ENCODE measurements at regions not wholly inside any gene's neighbourhood (a gene's known extent, or its start where the extent isn't known, plus 50 kb on each side); places are given as distances from the start of the nearest gene placed in this dataset.

DNA sequence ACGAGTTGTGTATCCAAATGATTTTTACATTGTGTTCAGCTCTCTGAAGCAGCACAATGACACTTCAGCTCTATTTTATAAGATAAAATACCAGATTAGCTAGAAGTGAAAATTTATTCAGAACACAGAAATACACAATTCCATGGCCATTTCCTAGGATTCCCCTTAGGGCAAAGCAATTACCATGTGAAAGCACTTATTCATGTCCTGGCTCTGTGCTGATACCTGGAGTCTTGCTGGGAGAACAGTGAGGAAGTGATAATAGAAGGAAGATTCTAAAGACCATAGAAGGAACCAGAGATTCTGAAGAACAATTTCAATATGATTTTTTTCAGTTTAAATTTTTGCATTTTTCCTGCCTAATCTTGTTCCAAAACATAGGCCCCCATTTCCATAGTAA lies 657.4 kb upstream of the ZWINT start:
- POLR2A ChIA-PET, result no interaction called here
- DNase-seq (ENCODE audit: low read depth, low spot score), result no peak
- CTCF ChIA-PET, result no interaction called here
- TF ChIP-seq ZNF622 (IDR thresholded peaks at IDR 0.05) (no peak), HCFC1 (IDR thresholded peaks at IDR 0.05; ENCODE audit: low read length) (no peak), CBX3 (IDR thresholded peaks at IDR 0.05; ENCODE audit: borderline replicate concordance, low read depth) (no peak), SP1 (IDR thresholded peaks at IDR 0.05; ENCODE audit: low read depth, low read length) (no peak), ATF7 (IDR thresholded peaks at IDR 0.05; ENCODE audit: low read depth) (no peak), NFXL1 (IDR thresholded peaks at IDR 0.05; ENCODE audit: borderline replicate concordance) (no peak), EED (IDR thresholded peaks at IDR 0.05; ENCODE audit: low read depth) (no peak), MEF2A (IDR thresholded peaks at IDR 0.05; ENCODE audit: insufficient read depth, low read depth, low read length) (no peak), NR2F1 (conservative IDR thresholded peaks at IDR 0.05) (no peak), FOS (IDR thresholded peaks at IDR 0.05; ENCODE audit: borderline replicate concordance, extremely low read depth, insufficient read length) (no peak)
- TF ChIP-seq, protein P1, sequence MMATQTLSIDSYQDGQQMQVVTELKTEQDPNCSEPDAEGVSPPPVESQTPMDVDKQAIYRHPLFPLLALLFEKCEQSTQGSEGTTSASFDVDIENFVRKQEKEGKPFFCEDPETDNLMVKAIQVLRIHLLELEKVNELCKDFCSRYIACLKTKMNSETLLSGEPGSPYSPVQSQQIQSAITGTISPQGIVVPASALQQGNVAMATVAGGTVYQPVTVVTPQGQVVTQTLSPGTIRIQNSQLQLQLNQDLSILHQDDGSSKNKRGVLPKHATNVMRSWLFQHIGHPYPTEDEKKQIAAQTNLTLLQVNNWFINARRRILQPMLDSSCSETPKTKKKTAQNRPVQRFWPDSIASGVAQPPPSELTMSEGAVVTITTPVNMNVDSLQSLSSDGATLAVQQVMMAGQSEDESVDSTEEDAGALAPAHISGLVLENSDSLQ (IDR thresholded peaks at IDR 0.05), result no peak
- TF ChIP-seq, protein P2, sequence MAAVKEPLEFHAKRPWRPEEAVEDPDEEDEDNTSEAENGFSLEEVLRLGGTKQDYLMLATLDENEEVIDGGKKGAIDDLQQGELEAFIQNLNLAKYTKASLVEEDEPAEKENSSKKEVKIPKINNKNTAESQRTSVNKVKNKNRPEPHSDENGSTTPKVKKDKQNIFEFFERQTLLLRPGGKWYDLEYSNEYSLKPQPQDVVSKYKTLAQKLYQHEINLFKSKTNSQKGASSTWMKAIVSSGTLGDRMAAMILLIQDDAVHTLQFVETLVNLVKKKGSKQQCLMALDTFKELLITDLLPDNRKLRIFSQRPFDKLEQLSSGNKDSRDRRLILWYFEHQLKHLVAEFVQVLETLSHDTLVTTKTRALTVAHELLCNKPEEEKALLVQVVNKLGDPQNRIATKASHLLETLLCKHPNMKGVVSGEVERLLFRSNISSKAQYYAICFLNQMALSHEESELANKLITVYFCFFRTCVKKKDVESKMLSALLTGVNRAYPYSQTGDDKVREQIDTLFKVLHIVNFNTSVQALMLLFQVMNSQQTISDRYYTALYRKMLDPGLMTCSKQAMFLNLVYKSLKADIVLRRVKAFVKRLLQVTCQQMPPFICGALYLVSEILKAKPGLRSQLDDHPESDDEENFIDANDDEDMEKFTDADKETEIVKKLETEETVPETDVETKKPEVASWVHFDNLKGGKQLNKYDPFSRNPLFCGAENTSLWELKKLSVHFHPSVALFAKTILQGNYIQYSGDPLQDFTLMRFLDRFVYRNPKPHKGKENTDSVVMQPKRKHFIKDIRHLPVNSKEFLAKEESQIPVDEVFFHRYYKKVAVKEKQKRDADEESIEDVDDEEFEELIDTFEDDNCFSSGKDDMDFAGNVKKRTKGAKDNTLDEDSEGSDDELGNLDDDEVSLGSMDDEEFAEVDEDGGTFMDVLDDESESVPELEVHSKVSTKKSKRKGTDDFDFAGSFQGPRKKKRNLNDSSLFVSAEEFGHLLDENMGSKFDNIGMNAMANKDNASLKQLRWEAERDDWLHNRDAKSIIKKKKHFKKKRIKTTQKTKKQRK (IDR thresholded peaks at IDR 0.05; ENCODE audit: low read depth, low read length), result no peak
- H2AFZ ChIP-seq (ENCODE audit: control insufficient read depth, low read depth, low read length), result no peak overlapping the region
- H3K4me3 ChIP-seq, result no peak overlapping the region
- H3K36me3 ChIP-seq (ENCODE audit: control insufficient read depth in 2 of 2, insufficient read depth in 2 of 2, low read length in 1 of 2), result no peaks in the 10 kb centered on the region
- H3K27me3 ChIP-seq (replicated peaks in 1 of 2; ENCODE audit: control insufficient read depth in 2 of 2, insufficient read depth in 2 of 2, low read length in 1 of 2), result no peaks in the 10 kb centered on the region
- BruUV-seq (replicated peaks), result no TSS peak
- H3K27ac ChIP-seq (ENCODE audit: control insufficient read depth, insufficient read depth), result no peak overlapping the region
- no peaks in the 10 kb centered on the region for H3K9me3 ChIP-seq (replicated peaks; ENCODE audit: control insufficient read depth, insufficient read depth, low read length)
- no peaks in the 10 kb centered on the region for H3K79me2 ChIP-seq (ENCODE audit: control insufficient read depth, insufficient read depth, low read length)
- no peak for ATAC-seq
- RAD21 ChIA-PET (ENCODE audit: unreplicated experiment), result no interaction called here
- intact Hi-C loops (cut with micrococcal nuclease; ENCODE audit: unreplicated experiment) (no loop called here), in situ Hi-C loops (cut with MboI) (no loop called here)
- no peaks in the 10 kb centered on the region for H4K20me1 ChIP-seq (ENCODE audit: control insufficient read depth, insufficient read depth)
- H3K4me1 ChIP-seq (ENCODE audit: control insufficient read depth, insufficient read depth, low read length), result no peaks in the 10 kb centered on the region
- no peak for FAIRE-seq
- H3K9ac ChIP-seq (ENCODE audit: control insufficient read depth, insufficient read depth, low read length), result no peak overlapping the region
- WGBS (ENCODE audit: insufficient coverage, insufficient replicate concordance, low lambda C conversion rate, missing lambda C conversion rate), result 0% methylated on average over 1 of the region's 1 CpG
- H3K4me2 ChIP-seq (ENCODE audit: control insufficient read depth, insufficient read depth), result no peak overlapping the region
- SMC1A ChIA-PET (ENCODE audit: uncharacterized antibody, unreplicated experiment), result no interaction called here

All from GM12878 (cell line).